HCT116 (cell line): ENCODE measurements at regions not wholly inside any gene's neighbourhood (a gene's known extent, or its start where the extent isn't known, plus 50 kb on each side); places are given as distances from the start of the nearest gene placed in this dataset.

Experiments used
- ATAC-seq: fragments of 200-7000 bp; cut with Tn5 transposase; 2 replicates; pipeline ENCODE4 v1.9.1; 2020; ENCODE audit warnings: mild to moderate bottlenecking, moderate library complexity
- BruUV-seq: library from RNA; stranded (reverse); fragments of 400-500 nt; replicated peaks from 2 replicates; lab custom pipeline; 2021; lab: Mats Ljungman, UMichigan
- CTCF ChIA-PET: fragments of 300-600 bp; sonication (Branson Sonifier 250); formaldehyde crosslinking; loops from one replicate; lab custom pipeline; 2021; ENCODE audit warnings: antibody characterized with exemption; lab: Charles Lee
- POLR2A ChIA-PET: fragments of 300-600, 350-600 bp; sonication (Branson Sonifier 250); formaldehyde crosslinking; loops from one replicate; lab custom pipeline; 2021; ENCODE audit warnings: antibody characterized with exemption; lab: Charles Lee
- RAD21 ChIA-PET, 2 experiments: fragments of 300-600 bp; sonication (Branson Sonifier 250); formaldehyde crosslinking; loops; one replicate each; lab custom pipeline; 2023; ENCODE audit warnings: low total read pairs in 2 of 2; ENCODE audit not compliant: uncharacterized antibody in 2 of 2, unreplicated experiment in 2 of 2, low non-redundant PET in 1 of 2; lab: Charles Lee
- DNase-seq: peaks from one replicate; pipeline ENCODE4 v3.0.0-alpha.2; 2010; ENCODE audit warnings: low read depth, low spot score
- H2AFZ ChIP-seq: fragments of 200-600 bp; shearing (Covaris generic), sonication (generic); 2 replicates; pipeline ENCODE4 v1.6.1; 2017; ENCODE audit warnings: low read depth, mixed run types, mixed read lengths, antibody characterized with exemption, low read length; ENCODE audit not compliant: poor library complexity, severe bottlenecking
- H3K27ac ChIP-seq: 2 replicates; pipeline ENCODE4 v1.5.1; 2012; ENCODE audit warnings: low read depth, low read length
- H3K27me3 ChIP-seq: fragments of 200-600 bp; sonication (generic); 2 replicates; pipeline ENCODE4 v1.6.1; 2016; ENCODE audit warnings: mixed run types, low read length, mixed read lengths; ENCODE audit not compliant: insufficient read depth
- H3K36me3 ChIP-seq, 2 experiments: fragments of 200-500 bp in 1 of 2; fragments of 200-600 bp in 1 of 2; sonication (Bioruptor generic) in 1 of 2; sonication (generic) in 1 of 2; 2 replicates each; pipeline versions ENCODE4 v1.5.1 to v1.6.1; 2014 to 2016; ENCODE audit warnings: low read length in 2 of 2, inconsistent platforms in 1 of 2, mixed read lengths in 1 of 2, mixed run types in 1 of 2; ENCODE audit not compliant: insufficient read depth in 2 of 2, control insufficient read depth in 1 of 2
- H3K4me1 ChIP-seq, 2 experiments: fragments of 200-600 bp in 1 of 2; sonication (generic) in 1 of 2; 2 replicates each; pipeline versions ENCODE4 v1.5.1 to v1.6.1; 2012 to 2017; ENCODE audit warnings: low read length in 2 of 2, inconsistent platforms in 1 of 2, mild to moderate bottlenecking in 1 of 2, mixed read lengths in 1 of 2, mixed run types in 1 of 2, moderate library complexity in 1 of 2; ENCODE audit not compliant: insufficient read depth in 2 of 2, control insufficient read depth in 1 of 2
- H3K4me2 ChIP-seq: fragments of 200-600 bp; sonication (generic); 2 replicates; pipeline ENCODE4 v1.6.1; 2017; ENCODE audit warnings: mixed run types, low read length, mixed read lengths
- H3K4me3 ChIP-seq, 2 experiments: fragments of 200-600 bp in 1 of 2; sonication (generic) in 1 of 2; replicated peaks in 1 of 2; 2 replicates each; pipeline ENCODE4 v1.5.1; 2011 to 2016; ENCODE audit warnings: low read length in 2 of 2, control low read depth in 1 of 2, low read depth in 1 of 2, mild to moderate bottlenecking in 1 of 2, mixed read lengths in 1 of 2, mixed run types in 1 of 2
- H3K79me2 ChIP-seq: fragments of 200-600 bp; sonication (generic); 2 replicates; pipeline ENCODE4 v1.6.1; 2017; ENCODE audit warnings: mild to moderate bottlenecking, mixed run types, low read length, moderate library complexity, mixed read lengths; ENCODE audit not compliant: insufficient read depth
- H3K9ac ChIP-seq: fragments of 200-600 bp; sonication (generic); 2 replicates; pipeline ENCODE4 v1.6.1; 2016; ENCODE audit warnings: low read length, mixed read lengths
- H3K9me2 ChIP-seq: fragments of 200-600 bp; sonication (generic), shearing (Covaris generic); 2 replicates; pipeline ENCODE4 v1.6.1; 2017; ENCODE audit warnings: mixed run types, mild to moderate bottlenecking, moderate library complexity; ENCODE audit not compliant: insufficient read depth
- H3K9me3 ChIP-seq, 2 experiments: fragments of 200-500 bp in 1 of 2; fragments of 200-600 bp in 1 of 2; sonication (Bioruptor generic) in 1 of 2; sonication (generic) in 1 of 2; 2 replicates each; pipeline ENCODE4 v1.6.1; 2014 to 2017; ENCODE audit warnings: low read length in 2 of 2, mixed read lengths in 2 of 2, inconsistent platforms in 1 of 2, low read depth in 1 of 2, mild to moderate bottlenecking in 1 of 2, mixed run types in 1 of 2, moderate library complexity in 1 of 2; ENCODE audit not compliant: control insufficient read depth in 1 of 2, insufficient read depth in 1 of 2
- H4K20me1 ChIP-seq: fragments of 200-600 bp; sonication (generic), shearing (Covaris generic); 2 replicates; pipeline ENCODE4 v1.6.1; 2017; ENCODE audit warnings: mixed run types, mild to moderate bottlenecking, moderate library complexity; ENCODE audit not compliant: insufficient read depth
- ATF3 ChIP-seq: IDR thresholded peaks from 2 replicates; pipeline ENCODE4 v1.6.1; 2012
- CBX3 ChIP-seq: IDR thresholded peaks from 2 replicates; pipeline ENCODE4 v1.6.1; 2012; ENCODE audit warnings: low read depth
- CEBPB ChIP-seq: IDR thresholded peaks from 2 replicates; pipeline ENCODE4 v1.6.1; 2012; ENCODE audit warnings: low read depth
- CTCF ChIP-seq, 3 experiments: fragments of 200-600 bp in 1 of 3; sonication (generic) in 1 of 3; IDR thresholded peaks in 2 of 3; conservative IDR thresholded peaks in 1 of 3; 2 replicates each; pipeline ENCODE4 v1.5.1; 2012 to 2017; ENCODE audit warnings: low read depth in 2 of 3, low read length in 2 of 3, antibody characterized with exemption in 1 of 3, borderline replicate concordance in 1 of 3, control low read depth in 1 of 3, mild to moderate bottlenecking in 1 of 3, mixed read lengths in 1 of 3, mixed run types in 1 of 3, moderate library complexity in 1 of 3; ENCODE audit not compliant: insufficient read depth in 1 of 3
- EGR1 ChIP-seq: IDR thresholded peaks from 2 replicates; pipeline ENCODE4 v1.6.1; 2012; ENCODE audit warnings: low read depth
- EZH2 ChIP-seq: fragments of 200-600 bp; sonication (generic); IDR thresholded peaks from 2 replicates; pipeline ENCODE4 v1.6.1; 2017; ENCODE audit warnings: antibody characterized with exemption, mixed run types
- EZH2phosphoT487 ChIP-seq: fragments of 200-600 bp; IDR thresholded peaks from 2 replicates; pipeline ENCODE4 v1.6.1; 2018; ENCODE audit warnings: antibody characterized with exemption, borderline replicate concordance
- JUND ChIP-seq: IDR thresholded peaks from 2 replicates; pipeline ENCODE4 v1.6.1; 2012
- MAX ChIP-seq: IDR thresholded peaks from 2 replicates; pipeline ENCODE4 v1.6.1; 2012
- POLR2A ChIP-seq: IDR thresholded peaks from 2 replicates; pipeline ENCODE4 v1.7.0; 2011; ENCODE audit warnings: borderline replicate concordance; ENCODE audit not compliant: insufficient read depth, insufficient read length; ENCODE audit errors: extremely low read depth
- POLR2AphosphoS5 ChIP-seq: IDR thresholded peaks from 2 replicates; pipeline ENCODE4 v1.6.1; 2011; ENCODE audit warnings: mild to moderate bottlenecking, low read depth, low read length, moderate library complexity
- RAD21 ChIP-seq: IDR thresholded peaks from 2 replicates; pipeline ENCODE4 v1.6.1; 2012; ENCODE audit warnings: low read depth, mild to moderate bottlenecking
- SIN3A ChIP-seq: IDR thresholded peaks from 2 replicates; pipeline ENCODE4 v1.6.1; 2012; ENCODE audit warnings: low read depth
- SP1 ChIP-seq: IDR thresholded peaks from 2 replicates; pipeline ENCODE4 v1.6.1; 2012; ENCODE audit warnings: low read depth
- SRF ChIP-seq: IDR thresholded peaks from 2 replicates; pipeline ENCODE4 v1.6.1; 2012; ENCODE audit warnings: low read depth
- TCF7L2 ChIP-seq: IDR thresholded peaks from 2 replicates; pipeline ENCODE4 v1.7.0; 2011; ENCODE audit warnings: borderline replicate concordance, inconsistent platforms; ENCODE audit not compliant: insufficient read depth, insufficient read length; ENCODE audit errors: extremely low read depth
- ZNF274 ChIP-seq: fragments of 200-500 bp; sonication (Bioruptor generic); IDR thresholded peaks from 2 replicates; pipeline ENCODE4 v1.6.1; 2014; ENCODE audit warnings: mild to moderate bottlenecking, low read depth, low read length, inconsistent platforms
- intact Hi-C: fragments of 100-400 bp; cut with micrococcal nuclease; formaldehyde crosslinking; loops from 2 replicates; pipeline ENCODE4 v1.10.0; 2022
- TF ChIP-seq, protein P1 (sequence below): IDR thresholded peaks from 2 replicates; pipeline ENCODE4 v1.6.1; 2012; ENCODE audit warnings: low read depth

DNA sequence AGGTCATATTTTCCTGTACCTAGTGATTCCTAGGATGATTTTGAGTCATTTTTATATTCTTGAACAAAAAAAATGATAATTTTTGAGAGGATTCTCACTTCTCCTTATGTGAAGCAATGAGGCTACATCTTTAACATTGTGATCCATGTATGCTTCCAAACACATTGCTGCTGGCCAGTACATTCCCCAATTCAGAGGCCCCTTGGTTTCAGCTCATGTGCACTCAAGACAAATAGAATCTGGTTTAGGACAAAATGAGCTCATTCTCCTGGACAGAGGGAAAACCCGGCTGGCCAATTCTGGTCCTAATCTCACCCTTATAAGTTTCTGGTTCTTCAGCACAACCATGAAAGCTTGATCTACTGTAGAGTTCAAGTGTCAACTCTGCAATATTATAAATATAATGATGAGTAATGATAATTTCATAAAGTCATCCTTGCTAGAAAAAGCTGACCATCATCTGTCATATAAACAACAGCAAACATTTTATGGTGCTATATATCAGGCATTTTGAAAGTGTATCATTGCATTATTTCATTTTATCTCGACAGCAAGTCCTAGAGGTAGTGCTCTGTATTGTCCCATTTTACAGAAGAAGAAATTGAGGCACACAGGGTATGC is 139.1 kb upstream of the ZNF366 start:
- ChIA-PET CTCF (no interaction called here), RAD21 (no interaction called here), POLR2A (no interaction called here)
- DNase-seq = no peak
- no peak overlapping the region for H2AFZ ChIP-seq
- H3K4me1 ChIP-seq = peaks cover 2 to 13% of the 10 kb centered on the region in 2 experiments; a peak in 2 of 4 replicates
- no peaks in the 10 kb centered on the region for H3K79me2 ChIP-seq
- H3K36me3 ChIP-seq = no peaks in the 10 kb centered on the region
- no peak overlapping the region for H3K4me3 ChIP-seq
- no peaks in the 10 kb centered on the region for H3K9me3 ChIP-seq
- H3K4me2 ChIP-seq = no peak overlapping the region
- TF ChIP-seq RAD21 = no peak
- TF ChIP-seq CTCF (IDR thresholded peaks at IDR 0.05 in 2 of 3, conservative IDR thresholded peaks at IDR 0.05 in 1 of 3; ENCODE audit: borderline replicate concordance in 1 of 3, insufficient read depth in 1 of 3, low read depth in 2 of 3, low read length in 2 of 3) = no peak
- no peak for TF ChIP-seq CBX3
- TF ChIP-seq EGR1 = no peak
- TF ChIP-seq EZH2phosphoT487 = no peak
- no peak for TF ChIP-seq ATF3
- no peak for TF ChIP-seq EZH2
- no peak for TF ChIP-seq POLR2AphosphoS5
- TF ChIP-seq POLR2A = no peak
- no peak for TF ChIP-seq JUND
- TF ChIP-seq, protein P1, sequence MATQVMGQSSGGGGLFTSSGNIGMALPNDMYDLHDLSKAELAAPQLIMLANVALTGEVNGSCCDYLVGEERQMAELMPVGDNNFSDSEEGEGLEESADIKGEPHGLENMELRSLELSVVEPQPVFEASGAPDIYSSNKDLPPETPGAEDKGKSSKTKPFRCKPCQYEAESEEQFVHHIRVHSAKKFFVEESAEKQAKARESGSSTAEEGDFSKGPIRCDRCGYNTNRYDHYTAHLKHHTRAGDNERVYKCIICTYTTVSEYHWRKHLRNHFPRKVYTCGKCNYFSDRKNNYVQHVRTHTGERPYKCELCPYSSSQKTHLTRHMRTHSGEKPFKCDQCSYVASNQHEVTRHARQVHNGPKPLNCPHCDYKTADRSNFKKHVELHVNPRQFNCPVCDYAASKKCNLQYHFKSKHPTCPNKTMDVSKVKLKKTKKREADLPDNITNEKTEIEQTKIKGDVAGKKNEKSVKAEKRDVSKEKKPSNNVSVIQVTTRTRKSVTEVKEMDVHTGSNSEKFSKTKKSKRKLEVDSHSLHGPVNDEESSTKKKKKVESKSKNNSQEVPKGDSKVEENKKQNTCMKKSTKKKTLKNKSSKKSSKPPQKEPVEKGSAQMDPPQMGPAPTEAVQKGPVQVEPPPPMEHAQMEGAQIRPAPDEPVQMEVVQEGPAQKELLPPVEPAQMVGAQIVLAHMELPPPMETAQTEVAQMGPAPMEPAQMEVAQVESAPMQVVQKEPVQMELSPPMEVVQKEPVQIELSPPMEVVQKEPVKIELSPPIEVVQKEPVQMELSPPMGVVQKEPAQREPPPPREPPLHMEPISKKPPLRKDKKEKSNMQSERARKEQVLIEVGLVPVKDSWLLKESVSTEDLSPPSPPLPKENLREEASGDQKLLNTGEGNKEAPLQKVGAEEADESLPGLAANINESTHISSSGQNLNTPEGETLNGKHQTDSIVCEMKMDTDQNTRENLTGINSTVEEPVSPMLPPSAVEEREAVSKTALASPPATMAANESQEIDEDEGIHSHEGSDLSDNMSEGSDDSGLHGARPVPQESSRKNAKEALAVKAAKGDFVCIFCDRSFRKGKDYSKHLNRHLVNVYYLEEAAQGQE = no peak
- no peak for TF ChIP-seq CEBPB
- no peak for TF ChIP-seq TCF7L2
- TF ChIP-seq SP1 = no peak
- TF ChIP-seq MAX = no peak
- no peak for TF ChIP-seq ZNF274
- no peak for TF ChIP-seq SIN3A
- TF ChIP-seq SRF = no peak
- H3K27me3 ChIP-seq = no peaks in the 10 kb centered on the region
- ATAC-seq = no peak
- no peaks in the 10 kb centered on the region for H3K9me2 ChIP-seq
- H4K20me1 ChIP-seq = no peaks in the 10 kb centered on the region
- H3K27ac ChIP-seq = no peak overlapping the region
- intact Hi-C loops = no loop called here
- no peak overlapping the region for H3K9ac ChIP-seq
- BruUV-seq = no TSS peak
